Transverse colon (tissue), 4 donors: ENCODE measurements at regions not wholly inside any gene's neighbourhood (a gene's known extent, or its start where the extent isn't known, plus 50 kb on each side); places are given as distances from the start of the nearest gene placed in this dataset.
"Not testable (repeated sequence)": the region's sequence is repeated elsewhere in the genome, so short reads cannot be mapped to it uniquely, and the experiment has no call there.

ENCODE experiments used
- DNase-seq: peaks from one replicate; pipeline ENCODE4 v3.0.0-alpha.2; 2019
- H3K27ac ChIP-seq, 4 donors: fragments of 200-600 bp; sonication (generic); 2 replicates each; pipeline ENCODE4 v1.5.1; 2016 to 2018; ENCODE audit warnings: inconsistent platforms in 4 of 4
- H3K27me3 ChIP-seq: fragments of 200-600 bp; sonication (generic); 2 replicates; pipeline ENCODE4 v1.5.1; 2017; ENCODE audit warnings: inconsistent platforms
- H3K36me3 ChIP-seq, 4 donors: fragments of 200-600 bp; sonication (generic); 2 replicates each; pipeline ENCODE4 v1.5.1; 2017 to 2019; ENCODE audit warnings: inconsistent platforms in 4 of 4
- H3K4me1 ChIP-seq, 4 donors: fragments of 200-600 bp; sonication (generic); 2 replicates each; pipeline ENCODE4 v1.5.1; 2017 to 2020; ENCODE audit warnings: inconsistent platforms in 4 of 4
- H3K4me3 ChIP-seq, 4 donors: fragments of 200-600 bp; sonication (generic); 1 replicate in 1 of 4; 2 replicates in 3 of 4; pipeline versions ENCODE4 v1.5.1 to v1.6.1; 2017 to 2019; ENCODE audit warnings: inconsistent platforms in 4 of 4
- H3K9me3 ChIP-seq, 2 donors: fragments of 200-600 bp; sonication (generic); 2 replicates each; pipeline ENCODE4 v1.5.1; 2017 to 2019; ENCODE audit warnings: inconsistent platforms in 2 of 2
- CTCF ChIP-seq, 5 experiments: fragments of 200-600 bp in 3 of 5; fragments of 450-650 bp in 2 of 5; sonication (generic) in 3 of 5; IDR thresholded peaks; 1 replicate in 2 of 5; 2 replicates in 3 of 5; pipeline ENCODE4 v1.5.1; 2016 to 2017; ENCODE audit warnings: antibody characterized with exemption in 5 of 5, inconsistent platforms in 3 of 5, mild to moderate bottlenecking in 2 of 5, moderate library complexity in 1 of 5
- EP300 ChIP-seq: sonication (generic); formaldehyde crosslinking; IDR thresholded peaks from one replicate; pipeline ENCODE4 v1.6.1; 2017; ENCODE audit warnings: antibody characterized with exemption, low read depth
- POLR2A ChIP-seq: fragments of 450-650 bp; IDR thresholded peaks from one replicate; pipeline ENCODE4 v1.6.1; 2016; ENCODE audit warnings: antibody characterized with exemption, mild to moderate bottlenecking, moderate library complexity
- POLR2AphosphoS5 ChIP-seq, 3 donors: sonication (generic); formaldehyde crosslinking; IDR thresholded peaks; one replicate each; pipeline ENCODE4 v1.6.1; 2016; ENCODE audit warnings: antibody characterized with exemption in 3 of 3
- WGBS, 2 donors: methylation state at CpG; one replicate each; pipeline ENCODE4 v1.1.5; 2018; ENCODE audit warnings: low coverage in 1 of 2; 5-methylcytosine and 5-hydroxymethylcytosine counted together
- in situ Hi-C, 4 donors: fragments of 200-750 bp; cut with MboI; loops; one replicate each; pipeline versions ENCODE4 v1.15.0 to v1.15.1; 2017; ENCODE audit warnings: low sequenced_read_pairs in 3 of 4, low pct_ligation_motif_present in 1 of 4, low pct_unique_long_range_greater_than_20kb in 1 of 4
- intact Hi-C: fragments of 100-400 bp; cut with DNase I; formaldehyde crosslinking; loops from one replicate; pipeline ENCODE4 v1.15.1; 2023; ENCODE audit warnings: low total_unique reads

GRCh38 chr13:55007681-55008080, 1979.1 kb downstream of the OLFM4 start:
- no peak for DNase-seq
- peaks cover 0 to 3% of the 10 kb centered on the region in 2 donors for H3K9me3 ChIP-seq
- intact Hi-C loops: no loop called here
- no peak for TF ChIP-seq CTCF (IDR thresholded peaks at IDR 0.05)
- no peak for TF ChIP-seq EP300
- no peak overlapping the region for H3K27ac ChIP-seq
- 18% methylated on average over 2 of the region's 2 CpGs; no CpG with 5 or more reads in 1 of the 2 donors for WGBS, 2 donors
- no peak overlapping the region for H3K4me3 ChIP-seq
- no peaks in the 10 kb centered on the region for H3K27me3 ChIP-seq
- in situ Hi-C loops: no loop called here
- H3K4me1 ChIP-seq: no peaks in the 10 kb centered on the region
- no peaks in the 10 kb centered on the region for H3K36me3 ChIP-seq

GRCh38 chr13:55013051-55013450, 1984.4 kb downstream of the OLFM4 start:
- Histone ChIP-seq H3K36me3 (no peaks in the 10 kb centered on the region), H3K9me3 (no peaks in the 10 kb centered on the region), H3K27ac (no peak overlapping the region), H3K27me3 (no peaks in the 10 kb centered on the region), H3K4me1 (no peaks in the 10 kb centered on the region), H3K4me3 (no peak overlapping the region)
- 39 to 60% methylated on average over 1 to 4 of the region's 4 CpGs for WGBS, 2 donors
- in situ Hi-C loops (no loop called here), intact Hi-C loops (no loop called here)
- TF ChIP-seq POLR2AphosphoS5 (IDR thresholded peaks at IDR 0.05) (no peak), CTCF (IDR thresholded peaks at IDR 0.05) (no peak), EP300 (no peak), POLR2A (no peak)
- DNase-seq: no peak

- TF ChIP-seq CTCF (IDR thresholded peaks at IDR 0.05) (no peak), POLR2A (no peak), EP300 (no peak), POLR2AphosphoS5 (IDR thresholded peaks at IDR 0.05) (no peak)
- Histone ChIP-seq H3K36me3 (no peaks in the 10 kb centered on the region), H3K27me3 (no peaks in the 10 kb centered on the region), H3K9me3 (no peaks in the 10 kb centered on the region), H3K4me1 (no peaks in the 10 kb centered on the region), H3K27ac (no peak overlapping the region), H3K4me3 (no peak overlapping the region)
- intact Hi-C loops: no loop called here
- DNase-seq: no peak
- WGBS, 2 donors: 92 to 97% methylated on average over 2 of the region's 2 CpGs
- in situ Hi-C loops: no loop called here
These were observed 2000.7 kb downstream of the OLFM4 start for GRCh38 chr13:55029280-55029679.

- in situ Hi-C loops (no loop called here), intact Hi-C loops (no loop called here)
- Histone ChIP-seq H3K36me3 (no peaks in the 10 kb centered on the region), H3K27me3 (no peaks in the 10 kb centered on the region), H3K4me3 (no peak overlapping the region), H3K9me3 (no peaks in the 10 kb centered on the region), H3K27ac (no peak overlapping the region), H3K4me1 (no peaks in the 10 kb centered on the region)
- DNase-seq: no peak
- 34 to 50% methylated on average over 1 of the region's 1 CpG for WGBS, 2 donors
- TF ChIP-seq CTCF (IDR thresholded peaks at IDR 0.05) (no peak), POLR2AphosphoS5 (IDR thresholded peaks at IDR 0.05) (no peak), POLR2A (no peak), EP300 (no peak)
These were observed 2009.6 kb downstream of the OLFM4 start for GRCh38 chr13:55038230-55038629.

GRCh38 chr13:55053891-55054550, 2025.4 kb downstream of the OLFM4 start:
- in situ Hi-C loops, DNase-seq, intact Hi-C loops: not testable (repeated sequence)

GRCh38 chr13:55055666-55056065, 2027.1 kb downstream of the OLFM4 start:
- H3K9me3 ChIP-seq, in situ Hi-C loops, H3K27me3 ChIP-seq, DNase-seq, H3K27ac ChIP-seq, H3K36me3 ChIP-seq, intact Hi-C loops, H3K4me1 ChIP-seq, H3K4me3 ChIP-seq: not testable (repeated sequence)
- WGBS, 2 donors: 81% methylated on average over 3 of the region's 3 CpGs; no CpG with 5 or more reads in 1 of the 2 donors

More at GRCh38 chr13:55053891-55054550, 2025.4 kb downstream of the OLFM4 start:
- not testable (repeated sequence) for H3K4me3 ChIP-seq, H3K36me3 ChIP-seq, H3K9me3 ChIP-seq, H3K4me1 ChIP-seq, H3K27me3 ChIP-seq, H3K27ac ChIP-seq
- 90 to 91% methylated on average over 6 to 24 of the region's 24 CpGs for WGBS, 2 donors
